NCI-H446 treated with DMSO at 0.1 percent for 48 hours (cell line): ENCODE measurements at regions not wholly inside any gene's neighbourhood (a gene's known extent, or its start where the extent isn't known, plus 50 kb on each side); places are given as distances from the start of the nearest gene placed in this dataset.

Experiments used
- DNase-seq: peaks from one replicate; lab custom pipeline; 2025; lab: John Stamatoyannopoulos, UW

DNA sequence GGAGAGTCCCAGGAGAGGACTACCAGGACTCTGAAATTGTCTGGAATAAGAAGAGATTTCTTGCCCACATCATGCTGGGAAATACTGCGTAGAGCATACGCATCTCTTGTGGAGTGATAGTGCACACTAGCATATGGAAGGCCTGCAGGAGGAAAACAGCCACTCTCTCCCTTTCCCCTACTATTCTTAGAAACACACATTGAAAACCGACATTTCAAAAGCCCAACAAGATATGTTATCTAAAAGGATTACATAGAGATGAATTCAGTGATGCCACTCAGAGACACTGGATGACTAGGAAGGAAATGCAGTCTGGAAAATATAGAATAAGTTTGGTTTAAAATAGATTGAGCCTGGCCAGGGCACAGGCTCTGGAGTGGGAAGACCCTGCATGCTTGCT is 388.7 kb upstream of the NBEA start:
- no peak for DNase-seq

DNA sequence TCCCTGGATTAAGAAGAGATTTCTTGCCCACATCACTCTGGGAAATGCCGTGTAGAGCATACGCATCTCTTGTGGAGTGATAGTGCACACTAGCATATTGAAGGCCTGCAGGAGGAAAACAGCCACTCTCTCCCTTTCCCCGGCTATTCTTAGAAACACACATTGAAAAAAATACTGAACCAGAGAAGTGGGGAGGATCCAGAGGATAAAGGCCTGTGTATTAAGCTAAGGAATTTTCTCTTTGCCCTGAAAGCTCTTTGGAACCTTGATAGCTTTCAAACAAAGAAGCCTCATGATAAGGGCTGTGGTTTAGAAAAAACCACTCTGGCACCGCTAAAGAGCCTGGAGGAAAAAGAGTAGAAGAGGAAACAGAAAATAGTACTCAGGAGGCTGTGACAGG is 386.1 kb upstream of the NBEA start:
- no peak for DNase-seq

DNA sequence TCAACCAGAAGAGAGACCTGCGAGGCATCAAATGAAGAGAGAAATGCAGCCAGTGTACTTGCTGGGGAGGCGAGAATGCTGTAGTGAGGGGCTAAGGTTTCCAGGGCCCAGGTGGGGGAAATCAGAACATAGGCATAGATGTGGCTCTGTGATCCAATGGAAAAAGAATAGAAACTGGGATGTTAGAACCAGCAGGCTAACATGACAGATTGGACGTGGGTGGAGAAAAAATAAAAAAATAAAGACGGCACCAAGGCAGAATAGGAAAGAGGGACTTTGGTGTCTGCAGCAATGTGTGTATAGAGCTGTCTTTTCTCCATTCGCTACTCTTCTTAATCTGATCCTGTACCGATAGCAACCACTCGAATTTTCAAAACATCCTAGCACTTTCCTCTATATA is 381.0 kb upstream of the NBEA start:
- DNase-seq: no peak

DNA sequence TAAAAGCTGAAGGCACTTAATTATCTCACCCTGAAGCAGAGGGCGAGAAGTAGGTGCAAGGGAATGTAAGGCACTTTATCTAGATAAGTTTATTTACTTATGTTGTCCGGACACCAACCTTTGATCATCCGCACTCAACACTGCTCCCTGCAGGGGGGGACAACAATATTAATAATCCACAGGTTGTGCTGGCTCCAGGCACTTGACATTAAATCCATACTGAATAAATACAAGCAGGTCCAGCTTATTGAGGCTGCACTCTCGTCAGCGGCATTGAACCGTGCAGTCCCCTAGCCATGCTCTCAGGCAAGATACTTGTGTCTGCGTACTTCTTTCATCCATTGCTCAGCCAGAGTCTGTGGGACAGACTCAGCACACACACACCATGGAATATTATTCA is 374.5 kb upstream of the NBEA start:
- no peak for DNase-seq

DNA sequence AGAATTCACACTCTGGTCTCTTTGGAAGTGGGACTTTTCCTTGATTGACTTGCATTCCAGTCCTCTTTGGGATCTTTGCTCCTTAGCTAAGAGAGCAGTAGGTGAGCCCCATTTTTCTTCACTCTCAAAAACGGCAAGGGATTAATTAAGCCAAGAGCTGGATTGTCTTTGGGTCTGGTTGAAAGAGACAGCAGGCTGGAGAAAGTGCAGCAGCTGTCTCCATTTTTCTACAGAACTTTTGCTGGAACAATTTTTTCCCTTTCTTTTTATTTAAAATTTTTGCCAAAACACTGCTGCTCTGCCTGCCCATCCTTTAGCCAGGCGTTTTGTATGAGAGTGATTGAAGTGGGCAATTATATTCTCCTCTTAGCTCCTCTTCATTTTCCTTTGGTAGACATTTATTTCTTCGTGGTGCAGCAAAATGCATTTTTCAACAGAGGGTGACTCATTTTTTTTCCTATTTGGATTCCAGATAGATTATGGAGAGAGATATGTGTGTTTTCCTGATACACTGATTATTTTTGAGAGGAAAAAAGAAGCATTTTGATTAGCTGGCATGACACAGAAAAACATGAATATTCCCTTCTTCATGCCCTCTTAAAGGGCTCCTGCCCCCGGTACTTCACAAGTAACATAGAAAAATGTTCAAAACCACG is 371.2 kb upstream of the NBEA start:
- DNase-seq: no peak

GRCh38 chr13:34571716-34572115 is 370.4 kb upstream of the NBEA start:
- no peak for DNase-seq

DNA sequence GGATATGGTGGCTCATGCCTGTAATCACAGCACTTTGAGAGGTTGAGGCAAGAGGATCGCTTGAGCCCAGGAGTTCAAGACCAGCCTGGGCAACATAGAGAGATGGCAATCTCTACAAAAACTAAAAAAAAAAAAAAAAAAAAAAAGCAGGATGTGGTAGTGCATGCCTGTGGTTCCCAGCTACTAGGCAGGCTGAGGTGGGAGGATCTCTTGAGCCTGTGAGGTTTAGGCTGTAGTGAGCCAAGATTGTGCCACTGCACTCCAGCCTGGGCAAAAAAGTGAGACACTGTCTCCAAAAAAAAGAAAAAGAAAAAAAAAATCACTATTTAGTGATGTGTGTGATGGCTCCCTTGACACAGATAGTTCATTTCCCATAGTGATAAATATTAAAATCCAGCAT is 365.0 kb upstream of the NBEA start:
- DNase-seq: no peak

- no peak for DNase-seq
Observed at GRCh38 chr13:34578471-34578870, 363.6 kb upstream of the NBEA start.

DNA sequence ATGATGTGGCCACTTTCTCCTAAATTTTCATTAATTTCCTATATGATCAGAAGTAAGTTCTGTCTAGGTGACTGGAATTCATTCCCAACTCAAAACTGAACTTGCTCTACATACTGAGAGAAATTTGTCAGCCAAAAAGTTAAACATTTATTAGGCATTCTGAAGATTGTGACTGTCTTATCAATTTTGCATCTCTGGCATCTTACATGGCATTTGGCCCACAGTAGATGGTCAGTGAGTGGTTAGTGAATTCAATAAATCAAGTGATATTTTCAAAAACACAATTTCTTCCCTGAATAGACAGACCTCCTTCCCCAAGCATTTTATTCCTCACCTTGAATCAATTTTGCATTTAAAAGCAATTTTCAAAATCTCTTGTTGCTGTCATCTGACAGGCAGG is 363.2 kb upstream of the NBEA start:
- no peak for DNase-seq

GRCh38 chr13:34583181-34583580 is 358.9 kb upstream of the NBEA start:
- DNase-seq: peak; percentile 35

DNA sequence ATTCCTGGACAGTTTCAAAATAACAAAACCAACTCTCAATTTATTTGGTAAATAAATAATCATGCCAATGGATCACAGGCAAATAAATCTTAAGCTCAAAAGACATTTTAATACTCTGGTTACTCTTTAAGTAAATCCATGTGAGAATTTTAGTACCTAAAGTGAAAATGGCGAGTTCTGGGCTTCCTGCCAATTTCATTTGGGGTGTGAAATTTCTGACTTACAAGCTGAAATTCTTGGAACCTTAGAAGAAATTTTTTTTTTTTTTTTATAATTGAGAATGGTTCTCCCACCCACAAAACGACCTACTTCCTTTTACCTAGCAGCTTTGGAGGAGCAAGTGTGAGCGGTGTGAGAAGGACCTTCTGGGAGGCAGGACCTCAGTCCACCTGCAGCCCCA is 354.5 kb upstream of the NBEA start:
- peak; percentile 49 for DNase-seq

- no peak for DNase-seq
Observed at GRCh38 chr13:34588362-34588761, 353.7 kb upstream of the NBEA start.

- no peak for DNase-seq
Observed at GRCh38 chr13:34589581-34589980, 352.5 kb upstream of the NBEA start.

DNA sequence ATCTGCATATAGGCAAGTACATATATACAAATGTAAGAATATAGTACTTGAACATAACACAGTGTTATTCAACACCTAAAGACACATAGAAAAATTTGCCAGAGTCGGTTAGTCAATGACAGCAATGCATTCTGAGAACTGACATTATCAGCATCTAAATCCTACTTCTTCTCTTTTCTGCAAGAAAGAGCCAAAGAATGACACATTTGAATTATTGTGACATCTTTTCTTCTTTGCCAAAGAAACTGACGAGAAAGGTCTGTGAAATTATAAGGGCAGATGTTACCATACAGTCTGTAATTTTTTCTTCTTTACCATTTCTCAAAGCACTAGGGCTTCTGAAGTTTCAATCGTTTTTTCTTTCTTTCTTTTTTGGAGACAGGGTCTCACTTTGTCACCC is 350.9 kb upstream of the NBEA start:
- peak; percentile 2 for DNase-seq

DNA sequence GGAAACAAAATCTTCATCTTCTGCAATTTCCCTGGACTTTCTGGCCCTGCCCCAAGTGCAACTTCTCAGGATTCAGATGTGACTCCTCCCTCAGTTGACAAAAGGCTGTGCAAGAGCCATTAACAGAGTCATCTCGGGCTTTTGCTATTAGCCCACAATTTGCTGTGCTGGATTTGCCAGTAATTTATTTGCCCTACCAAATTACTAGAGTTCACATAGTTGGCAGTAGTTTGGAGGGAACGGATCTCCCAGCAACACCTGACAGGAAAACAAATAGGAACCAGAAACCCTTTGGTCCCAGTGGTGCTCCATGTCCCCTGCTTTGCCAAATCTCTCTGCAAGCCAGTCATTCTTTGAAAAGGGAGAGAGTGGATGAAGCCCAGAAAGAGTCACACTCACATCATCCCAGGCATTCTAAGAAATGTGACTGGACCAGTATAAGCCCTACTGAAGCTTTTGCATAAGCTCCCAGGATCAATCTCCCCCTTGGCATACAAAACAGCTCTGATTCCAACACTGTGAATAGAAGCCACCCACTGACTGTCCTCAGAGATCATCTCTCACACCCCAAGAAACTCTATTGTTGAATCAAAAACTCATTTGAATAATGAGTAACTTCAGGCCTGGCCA is 350.1 kb upstream of the NBEA start:
- DNase-seq: peak; percentile 36

DNA sequence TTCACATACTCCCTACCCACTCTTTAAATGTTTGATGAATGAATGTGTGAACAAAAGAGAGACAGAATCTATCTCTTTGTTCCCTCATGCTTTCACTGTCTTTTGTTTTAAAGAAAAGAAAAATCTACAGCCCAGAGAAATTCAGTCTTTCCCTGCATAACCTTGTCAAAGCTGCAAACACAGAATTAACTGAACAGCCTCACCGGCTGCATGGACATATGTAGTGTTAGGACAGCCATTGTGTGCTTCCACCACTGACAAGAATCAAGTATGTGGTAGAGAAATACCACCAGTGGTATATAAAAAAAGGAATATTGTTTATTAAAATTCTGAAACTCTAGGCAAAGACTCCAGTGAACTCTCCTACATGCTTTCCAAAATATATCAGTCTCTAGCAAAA is 348.4 kb upstream of the NBEA start:
- DNase-seq: no peak

DNA sequence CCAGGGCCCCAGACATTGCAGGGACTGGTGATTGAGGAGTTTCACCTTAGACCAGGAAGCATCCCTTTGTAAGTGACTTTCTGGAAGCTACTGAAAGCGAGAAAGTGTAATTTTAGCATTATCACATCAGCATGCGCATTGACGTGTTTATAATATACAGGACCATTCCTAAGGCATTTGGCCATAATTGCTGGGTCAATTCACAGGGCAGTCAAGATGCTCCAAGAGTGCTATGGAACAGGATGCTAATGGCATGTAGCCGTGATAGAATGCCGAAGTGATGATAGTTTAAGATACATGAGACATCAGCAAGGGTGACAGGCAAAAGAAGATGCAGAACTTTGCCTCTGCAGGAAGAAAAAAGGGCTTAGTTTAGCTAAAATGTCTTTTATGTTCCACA is 347.6 kb upstream of the NBEA start:
- no peak for DNase-seq

GRCh38 chr13:34608331-34608730 is 333.7 kb upstream of the NBEA start:
- DNase-seq: no peak

- DNase-seq: no peak
Observed at GRCh38 chr13:34611671-34612070, 330.4 kb upstream of the NBEA start.

GRCh38 chr13:34617473-34618083 is 324.5 kb upstream of the NBEA start:
- no peak for DNase-seq

- no peak for DNase-seq
Observed at GRCh38 chr13:34618654-34619053, 323.4 kb upstream of the NBEA start.

DNA sequence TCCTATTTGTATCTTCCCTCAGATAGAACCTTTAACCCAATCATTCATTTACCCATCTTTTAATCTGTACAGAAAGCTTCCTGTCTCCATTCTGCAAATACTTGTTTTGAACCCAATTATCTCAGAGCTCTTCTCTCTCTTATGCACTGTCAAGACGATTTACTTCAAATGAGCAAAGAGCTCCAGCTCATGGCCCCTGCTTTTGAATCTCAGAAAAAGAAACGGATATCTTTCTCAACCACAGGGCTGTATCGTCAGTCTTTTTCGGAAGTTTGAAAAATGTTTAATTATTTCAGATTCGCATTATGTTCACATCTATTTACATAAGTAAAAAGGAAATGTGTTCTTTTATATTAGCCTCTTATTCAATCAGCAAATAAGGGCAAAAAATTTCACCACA is 322.7 kb upstream of the NBEA start:
- DNase-seq: no peak

- DNase-seq: no peak
Observed at GRCh38 chr13:34620074-34620850, 321.8 kb upstream of the NBEA start.
